HG02763 (cell line): ENCODE measurements at regions not wholly inside any gene's neighbourhood (a gene's known extent, or its start where the extent isn't known, plus 50 kb on each side); places are given as distances from the start of the nearest gene placed in this dataset.
"Not testable (repeated sequence)": the region's sequence is repeated elsewhere in the genome, so short reads cannot be mapped to it uniquely, and the experiment has no call there.

Experiments
- ATAC-seq: cut with Tn5 transposase; IDR thresholded peaks from one replicate; pipeline ENCODE4 v1.9.1; 2021; ENCODE audit warnings: mild to moderate bottlenecking, moderate library complexity; ENCODE audit not compliant: unreplicated experiment

DNA sequence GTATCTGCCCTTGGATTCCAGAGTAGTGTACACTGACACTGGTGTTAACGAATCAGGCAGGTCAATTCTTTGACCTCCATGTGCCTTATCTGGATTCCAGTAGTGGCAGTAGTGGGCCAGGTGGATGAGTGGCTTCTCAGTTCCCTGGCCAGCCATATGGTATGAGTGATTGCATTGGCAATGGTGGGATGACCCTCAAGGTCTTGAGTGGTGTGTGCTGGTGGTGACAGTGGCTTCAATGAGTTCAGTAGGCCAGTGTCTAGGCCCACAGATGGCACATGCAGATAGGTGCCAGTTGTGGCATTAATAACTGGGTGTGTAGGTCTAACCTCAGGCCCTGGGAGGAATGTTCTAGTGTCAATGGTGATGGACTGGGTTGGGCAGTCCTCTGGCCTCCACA lies 674.1 kb upstream of the NXPH2 start:
- ATAC-seq: no peak

GRCh38 chr2:139439100-139439499 lies 658.9 kb upstream of the NXPH2 start:
- no peak for ATAC-seq

DNA sequence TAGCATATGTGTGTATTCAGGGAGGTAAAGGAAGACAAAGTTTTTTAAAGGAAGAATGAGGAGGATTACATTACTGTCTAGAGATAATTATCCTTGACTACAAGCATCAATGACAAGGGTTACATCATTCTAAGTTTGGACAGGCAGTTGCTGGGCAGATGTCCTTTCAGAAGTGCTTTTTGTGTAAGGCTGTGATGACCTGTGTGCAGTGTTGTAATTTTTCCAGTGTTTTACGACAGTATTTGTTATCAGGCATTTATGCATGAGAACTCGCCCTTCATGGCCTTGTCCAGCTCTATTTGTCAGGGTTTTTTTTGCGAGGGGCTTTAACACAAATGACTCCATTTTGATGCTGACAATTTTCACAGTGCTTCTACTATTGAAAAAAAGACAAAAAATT lies 658.3 kb upstream of the NXPH2 start:
- ATAC-seq: no peak

- ATAC-seq: no peak
Measured at GRCh38 chr2:139427164-139427563, 647.0 kb upstream of the NXPH2 start.

- no peak for ATAC-seq
Measured at GRCh38 chr2:139424101-139424500, 643.9 kb upstream of the NXPH2 start.

- ATAC-seq: no peak
Measured at GRCh38 chr2:139411236-139411635, 631.0 kb upstream of the NXPH2 start.

DNA sequence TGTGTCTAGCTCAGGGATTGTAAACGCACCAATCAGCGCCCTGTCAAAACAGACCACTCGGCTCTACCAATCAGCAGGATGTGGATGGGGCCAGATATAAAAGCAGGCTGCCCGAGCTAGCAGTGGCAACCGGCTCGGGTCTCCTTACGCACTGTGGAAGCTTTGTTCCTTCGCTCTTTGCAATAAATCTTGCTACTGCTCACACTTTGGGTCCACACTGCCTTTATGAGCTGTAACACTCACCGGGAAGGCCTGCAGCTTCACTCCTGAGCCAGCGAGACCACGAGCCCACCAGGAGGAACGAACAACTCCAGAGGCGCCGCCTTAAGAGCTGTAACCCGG lies 630.6 kb upstream of the NXPH2 start:
- ATAC-seq: not testable (repeated sequence)

- not testable (repeated sequence) for ATAC-seq
Measured at GRCh38 chr2:139410147-139410832, 630.1 kb upstream of the NXPH2 start.

DNA sequence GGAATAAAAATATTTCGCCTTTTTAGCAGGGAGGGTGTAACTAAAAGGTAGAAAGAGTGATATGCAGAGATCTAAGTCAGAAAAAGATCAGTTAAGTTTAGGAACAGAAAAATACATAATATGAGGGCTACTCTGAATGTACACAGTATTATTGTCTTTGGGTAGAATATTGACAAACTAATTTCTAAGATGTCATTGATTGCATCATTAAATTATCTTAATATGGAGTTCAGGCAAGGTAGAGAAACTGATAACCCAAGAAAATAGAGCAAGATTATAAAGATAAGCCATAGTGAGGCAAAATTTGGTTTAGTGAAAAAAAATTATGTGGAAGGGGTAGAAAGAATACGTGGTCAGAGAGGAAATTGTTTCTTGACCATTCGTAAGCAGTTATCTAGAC lies 629.0 kb upstream of the NXPH2 start:
- ATAC-seq: no peak

GRCh38 chr2:139403948-139404347 lies 623.8 kb upstream of the NXPH2 start:
- ATAC-seq: no peak

GRCh38 chr2:139394801-139395200 lies 614.6 kb upstream of the NXPH2 start:
- no peak for ATAC-seq

GRCh38 chr2:139389391-139389790 lies 609.2 kb upstream of the NXPH2 start:
- ATAC-seq: no peak

- ATAC-seq: no peak
Measured at GRCh38 chr2:139386401-139386800, 606.2 kb upstream of the NXPH2 start.

GRCh38 chr2:139383532-139383931 lies 603.3 kb upstream of the NXPH2 start:
- ATAC-seq: no peak

- ATAC-seq: no peak
Measured at GRCh38 chr2:139380051-139380450, 599.9 kb upstream of the NXPH2 start.

GRCh38 chr2:139378373-139378772 lies 598.2 kb upstream of the NXPH2 start:
- ATAC-seq: no peak

- ATAC-seq: no peak
Measured at GRCh38 chr2:139374296-139374850, 594.2 kb upstream of the NXPH2 start.

DNA sequence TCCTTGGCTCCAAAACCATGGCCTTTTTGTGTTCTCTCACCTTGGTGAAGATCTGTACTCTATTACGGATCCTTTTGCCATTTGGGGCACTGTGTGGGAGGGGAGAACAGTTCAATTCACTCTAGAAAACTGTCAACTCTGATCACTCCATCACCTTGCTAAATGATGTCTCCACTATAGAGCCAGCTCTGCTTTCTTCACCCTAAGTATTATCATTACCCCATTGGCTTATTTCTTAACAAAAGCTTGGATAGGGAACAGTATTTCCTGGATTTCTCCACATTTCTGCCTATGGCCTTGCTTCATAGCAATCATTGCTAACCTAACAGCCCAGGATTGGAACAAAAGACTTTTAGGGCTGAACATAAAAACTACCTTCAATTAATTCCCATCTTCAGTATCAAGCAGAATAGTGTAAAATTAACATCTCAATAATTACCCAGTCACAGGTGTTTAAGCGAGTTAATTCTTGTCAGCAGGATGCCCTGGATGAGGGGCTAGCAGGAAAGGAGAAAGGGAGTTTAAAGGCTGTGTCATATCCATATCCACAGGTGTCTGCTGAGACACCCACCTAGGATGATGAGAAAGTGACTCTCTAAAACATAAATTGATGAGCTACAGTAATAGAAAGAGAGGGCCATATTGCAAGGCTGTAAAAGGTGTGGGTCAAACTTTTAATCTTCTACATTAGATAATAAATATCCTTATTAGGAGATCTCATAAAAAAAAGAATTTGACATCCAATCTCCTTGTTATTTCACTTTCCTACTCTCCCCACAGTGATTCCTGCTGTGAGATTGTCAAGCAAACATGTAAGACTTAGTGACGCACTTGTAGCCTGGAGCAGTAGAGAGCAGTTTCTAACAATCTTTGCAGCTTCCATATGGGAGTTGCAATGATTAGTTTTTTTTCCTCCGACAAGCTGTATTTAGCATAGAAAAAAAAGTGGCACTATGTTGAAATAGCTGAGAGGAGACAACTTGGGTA lies 589.5 kb upstream of the NXPH2 start:
- ATAC-seq: no peak

DNA sequence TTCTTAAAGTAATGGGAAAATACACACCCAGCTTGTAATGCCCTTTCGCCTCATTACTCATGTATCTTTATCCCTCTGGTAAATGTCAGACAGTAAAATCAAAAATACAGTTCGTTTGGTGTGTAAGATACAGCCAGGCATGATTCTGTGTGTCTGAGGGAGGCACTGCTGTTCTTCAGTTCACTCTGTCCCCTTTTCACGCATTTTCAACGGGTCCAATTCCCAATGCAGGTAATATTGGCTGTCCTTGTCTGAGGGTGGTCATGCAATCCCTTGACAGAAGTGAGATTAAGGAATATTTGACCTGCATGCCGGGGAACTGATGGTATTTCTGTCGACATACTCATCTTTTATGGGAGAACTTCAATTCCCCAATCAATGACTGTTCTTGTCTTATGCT lies 587.2 kb upstream of the NXPH2 start:
- ATAC-seq: no peak

DNA sequence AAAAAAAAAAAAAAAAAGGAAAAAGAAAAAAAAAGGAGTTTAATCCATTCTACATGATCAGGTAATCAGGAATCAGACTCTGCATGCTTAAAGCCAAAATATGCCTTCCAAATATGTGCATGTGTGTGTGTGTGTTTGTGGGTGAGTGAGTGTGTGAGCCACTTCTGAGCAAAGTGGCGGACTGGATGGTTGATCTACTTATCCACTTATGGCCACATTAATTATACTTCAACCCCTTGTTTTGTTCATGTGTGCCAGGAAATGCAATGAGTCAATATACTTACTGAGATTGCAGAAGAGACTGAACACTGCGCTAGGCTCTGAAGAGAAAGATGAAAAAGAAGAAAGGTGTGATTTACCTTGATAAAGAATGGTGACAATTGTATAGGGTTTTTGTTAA lies 586.5 kb upstream of the NXPH2 start:
- no peak for ATAC-seq

GRCh38 chr2:139365189-139365588 lies 585.0 kb upstream of the NXPH2 start:
- ATAC-seq: no peak

DNA sequence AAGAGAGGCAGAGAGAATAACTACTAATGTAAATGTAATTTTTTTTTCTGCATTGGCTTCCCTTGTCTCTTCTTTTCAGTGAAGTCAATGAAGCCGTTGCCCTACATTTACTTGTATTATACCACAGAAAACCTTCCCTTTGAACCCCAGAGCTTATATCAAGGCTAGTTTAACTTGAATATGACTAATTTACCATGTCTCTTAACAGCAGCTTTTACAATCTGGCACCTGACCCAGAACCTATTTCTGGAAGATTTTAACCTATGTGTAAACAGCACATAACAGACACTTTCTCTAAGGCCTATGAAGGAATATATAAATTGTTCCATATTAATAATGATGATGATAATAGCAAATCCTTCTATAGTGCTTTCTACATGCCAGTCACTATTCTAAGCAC lies 580.5 kb upstream of the NXPH2 start:
- no peak for ATAC-seq
